ENCODE measurements at regions not wholly inside any gene's neighbourhood (a gene's known extent, or its start where the extent isn't known, plus 50 kb on each side); places are given as distances from the start of the nearest gene placed in this dataset.

DNA sequence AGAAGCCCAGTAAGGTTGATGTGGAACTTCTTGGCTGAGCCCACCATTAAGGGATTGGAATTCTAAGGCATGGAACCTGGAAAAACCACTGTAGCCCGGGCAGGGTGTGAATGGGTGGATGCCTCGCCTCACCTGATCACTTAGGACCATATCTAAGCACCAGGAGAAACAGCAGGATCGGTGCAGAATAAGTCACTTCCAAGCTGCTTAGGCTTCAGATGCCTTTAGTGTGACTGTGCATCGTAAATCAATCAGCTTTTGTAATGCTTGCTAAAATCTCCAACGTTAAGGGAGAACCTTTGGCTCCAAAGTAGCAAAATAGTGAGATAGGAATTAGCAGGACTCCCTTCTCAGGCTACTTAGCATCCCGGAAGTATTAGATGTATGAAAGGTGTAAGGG, 103.9 kb upstream of the MEGF10 start:
- TF ChIP-seq, protein P1, sequence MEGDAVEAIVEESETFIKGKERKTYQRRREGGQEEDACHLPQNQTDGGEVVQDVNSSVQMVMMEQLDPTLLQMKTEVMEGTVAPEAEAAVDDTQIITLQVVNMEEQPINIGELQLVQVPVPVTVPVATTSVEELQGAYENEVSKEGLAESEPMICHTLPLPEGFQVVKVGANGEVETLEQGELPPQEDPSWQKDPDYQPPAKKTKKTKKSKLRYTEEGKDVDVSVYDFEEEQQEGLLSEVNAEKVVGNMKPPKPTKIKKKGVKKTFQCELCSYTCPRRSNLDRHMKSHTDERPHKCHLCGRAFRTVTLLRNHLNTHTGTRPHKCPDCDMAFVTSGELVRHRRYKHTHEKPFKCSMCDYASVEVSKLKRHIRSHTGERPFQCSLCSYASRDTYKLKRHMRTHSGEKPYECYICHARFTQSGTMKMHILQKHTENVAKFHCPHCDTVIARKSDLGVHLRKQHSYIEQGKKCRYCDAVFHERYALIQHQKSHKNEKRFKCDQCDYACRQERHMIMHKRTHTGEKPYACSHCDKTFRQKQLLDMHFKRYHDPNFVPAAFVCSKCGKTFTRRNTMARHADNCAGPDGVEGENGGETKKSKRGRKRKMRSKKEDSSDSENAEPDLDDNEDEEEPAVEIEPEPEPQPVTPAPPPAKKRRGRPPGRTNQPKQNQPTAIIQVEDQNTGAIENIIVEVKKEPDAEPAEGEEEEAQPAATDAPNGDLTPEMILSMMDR (conservative IDR thresholded peaks at IDR 0.05; ENCODE audit: low read depth, low read length) = no peak
- TF ChIP-seq EZH2 (IDR thresholded peaks at IDR 0.05; ENCODE audit: borderline replicate concordance, low read depth, low read length, poor library complexity, severe bottlenecking) = no peak

All from A673 (cell line).